Breast epithelium (tissue), 4 donors: ENCODE measurements at regions not wholly inside any gene's neighbourhood (a gene's known extent, or its start where the extent isn't known, plus 50 kb on each side); places are given as distances from the start of the nearest gene placed in this dataset.

Experiments
- DNase-seq, 2 donors: peaks; one replicate each; pipeline ENCODE4 v3.0.0-alpha.2; 2019; ENCODE audit warnings: low spot score in 2 of 2
- H3K27ac ChIP-seq, 2 donors: fragments of 200-600 bp; sonication (generic) in 1 of 2; one replicate each; pipeline ENCODE4 v1.5.1; 2016 to 2019; ENCODE audit warnings: mild to moderate bottlenecking in 1 of 2
- H3K27me3 ChIP-seq, 2 donors: fragments of 200-600 bp; sonication (generic) in 1 of 2; one replicate each; pipeline versions ENCODE4 v1.5.1 to v1.6.0; 2017 to 2019; ENCODE audit warnings: control low read depth in 1 of 2, mild to moderate bottlenecking in 1 of 2
- H3K36me3 ChIP-seq: fragments of 200-600 bp; one replicate; pipeline ENCODE4 v1.5.1; 2019
- H3K4me1 ChIP-seq, 2 donors: fragments of 200-600 bp; sonication (generic); one replicate each; pipeline ENCODE4 v1.5.1; 2016 to 2019; ENCODE audit warnings: control low read depth in 1 of 2
- H3K4me3 ChIP-seq, 3 donors: fragments of 200-600 bp; sonication (generic); 1 replicate in 2 of 3; 2 replicates in 1 of 3; pipeline ENCODE4 v1.5.1; 2016 to 2019; ENCODE audit warnings: mild to moderate bottlenecking in 3 of 3, moderate library complexity in 2 of 3
- H3K9me3 ChIP-seq, 2 donors: fragments of 200-600 bp; sonication (generic) in 1 of 2; one replicate each; pipeline ENCODE4 v1.5.1; 2016 to 2019; ENCODE audit warnings: control low read depth in 1 of 2
- CTCF ChIP-seq, 3 donors: fragments of 450-650 bp; IDR thresholded peaks; one replicate each; pipeline ENCODE4 v1.5.1; 2016 to 2017; ENCODE audit warnings: antibody characterized with exemption in 3 of 3, mild to moderate bottlenecking in 3 of 3, moderate library complexity in 3 of 3
- POLR2A ChIP-seq: fragments of 450-650 bp; IDR thresholded peaks from one replicate; pipeline ENCODE4 v1.6.1; 2016; ENCODE audit warnings: antibody characterized with exemption, mild to moderate bottlenecking, moderate library complexity
- POLR2AphosphoS5 ChIP-seq, 3 donors: sonication (generic); formaldehyde crosslinking; IDR thresholded peaks; one replicate each; pipeline ENCODE4 v1.6.1; 2017; ENCODE audit warnings: antibody characterized with exemption in 3 of 3
- intact Hi-C: fragments of 100-400 bp; cut with DNase I; formaldehyde crosslinking; loops from one replicate; pipeline ENCODE4 v1.15.1; 2023; ENCODE audit warnings: low total_unique reads

- intact Hi-C loops = no loop called here
- Histone ChIP-seq H3K27me3 (no peaks in the 10 kb centered on the region), H3K4me1 (no peaks in the 10 kb centered on the region), H3K4me3 (no peak overlapping the region), H3K36me3 (no peaks in the 10 kb centered on the region), H3K9me3 (no peaks in the 10 kb centered on the region), H3K27ac (no peak overlapping the region)
- no peak for TF ChIP-seq POLR2AphosphoS5 (IDR thresholded peaks at IDR 0.05)
- no peak for TF ChIP-seq CTCF (IDR thresholded peaks at IDR 0.05)
- TF ChIP-seq POLR2A = no peak
- DNase-seq = no peak
Measured at GRCh38 chr10:108598831-108599230, 1324.5 kb downstream of the XPNPEP1 start.

GRCh38 chr10:108598320-108598695, 1325.0 kb downstream of the XPNPEP1 start:
- Histone ChIP-seq H3K36me3 (no peaks in the 10 kb centered on the region), H3K4me1 (no peaks in the 10 kb centered on the region), H3K27me3 (no peaks in the 10 kb centered on the region), H3K9me3 (no peaks in the 10 kb centered on the region), H3K4me3 (no peak overlapping the region), H3K27ac (no peak overlapping the region)
- TF ChIP-seq POLR2A = no peak
- no peak for TF ChIP-seq POLR2AphosphoS5 (IDR thresholded peaks at IDR 0.05)
- TF ChIP-seq CTCF (IDR thresholded peaks at IDR 0.05) = no peak
- intact Hi-C loops = no loop called here
- DNase-seq = no peak

- TF ChIP-seq POLR2A (no peak), CTCF (IDR thresholded peaks at IDR 0.05) (no peak), POLR2AphosphoS5 (IDR thresholded peaks at IDR 0.05) (no peak)
- Histone ChIP-seq H3K4me1 (no peaks in the 10 kb centered on the region), H3K9me3 (no peaks in the 10 kb centered on the region), H3K27ac (no peak overlapping the region), H3K27me3 (no peaks in the 10 kb centered on the region), H3K36me3 (no peaks in the 10 kb centered on the region), H3K4me3 (no peak overlapping the region)
- intact Hi-C loops = no loop called here
- DNase-seq = no peak
Measured at GRCh38 chr10:108597657-108598319, 1325.5 kb downstream of the XPNPEP1 start.

GRCh38 chr10:108597031-108597430, 1326.3 kb downstream of the XPNPEP1 start:
- no peak for DNase-seq
- H3K9me3 ChIP-seq = no peaks in the 10 kb centered on the region
- H3K27me3 ChIP-seq = no peaks in the 10 kb centered on the region
- TF ChIP-seq POLR2A (no peak), CTCF (IDR thresholded peaks at IDR 0.05) (no peak), POLR2AphosphoS5 (IDR thresholded peaks at IDR 0.05) (no peak)
- no peaks in the 10 kb centered on the region for H3K36me3 ChIP-seq
- no peaks in the 10 kb centered on the region for H3K4me1 ChIP-seq
- intact Hi-C loops = no loop called here
- H3K27ac ChIP-seq = no peak overlapping the region
- H3K4me3 ChIP-seq = no peak overlapping the region

GRCh38 chr10:108592956-108593355, 1330.4 kb downstream of the XPNPEP1 start:
- TF ChIP-seq CTCF (IDR thresholded peaks at IDR 0.05) (no peak), POLR2A (no peak)
- intact Hi-C loops = no loop called here
- DNase-seq = no peak

More at GRCh38 chr10:108592956-108593355, 1330.4 kb downstream of the XPNPEP1 start:
- Histone ChIP-seq H3K27ac (no peak overlapping the region), H3K36me3 (no peaks in the 10 kb centered on the region), H3K27me3 (no peaks in the 10 kb centered on the region), H3K4me3 (no peak overlapping the region), H3K9me3 (no peaks in the 10 kb centered on the region), H3K4me1 (no peaks in the 10 kb centered on the region)
